Right lobe of liver (tissue), 4 donors: ENCODE measurements at regions not wholly inside any gene's neighbourhood (a gene's known extent, or its start where the extent isn't known, plus 50 kb on each side); places are given as distances from the start of the nearest gene placed in this dataset.

Experiments
- CTCF ChIP-seq, 4 donors: fragments of 200-600 bp in 3 of 4; fragments of 450-650 bp in 1 of 4; IDR thresholded peaks; one replicate each; pipeline versions ENCODE4 v1.5.1 to v1.8.0; 2016 to 2022; ENCODE audit warnings: antibody characterized with exemption in 4 of 4, mild to moderate bottlenecking in 2 of 4
- POLR2A ChIP-seq: fragments of 450-650 bp; IDR thresholded peaks from one replicate; pipeline ENCODE4 v1.6.1; 2017; ENCODE audit warnings: antibody characterized with exemption, mild to moderate bottlenecking
- donor health status: DM: no; HTN: no; CAD: no.
- donor health status: DM: no; HTN: no; CAD: no.
- donor health status: DM: no; HTN: yes; CAD: no.

GRCh38 chr15:53251996-53252395 lies 461.9 kb upstream of the ONECUT1 start:
- no peak for TF ChIP-seq POLR2A
- TF ChIP-seq CTCF (IDR thresholded peaks at IDR 0.05) = peak in 1 of 4 donors; percentile 6
